VCaP (cell line): ENCODE measurements at regions not wholly inside any gene's neighbourhood (a gene's known extent, or its start where the extent isn't known, plus 50 kb on each side); places are given as distances from the start of the nearest gene placed in this dataset.

Experiments
- H3K27ac ChIP-seq: fragments of 450-650 bp; 2 replicates; pipeline ENCODE4 v1.5.1; 2017
- CTCF ChIP-seq: fragments of 450-650 bp; conservative IDR thresholded peaks from 2 replicates; pipeline ENCODE4 v1.5.1; 2017; ENCODE audit warnings: mild to moderate bottlenecking, moderate library complexity

- TF ChIP-seq CTCF, result no peak
- H3K27ac ChIP-seq, result no peak overlapping the region
These were observed 88.0 kb upstream of the PELI1 start for GRCh38 chr2:64232266-64232665.

GRCh38 chr2:64233376-64233922 lies 89.2 kb upstream of the PELI1 start:
- no peak for TF ChIP-seq CTCF
- no peak overlapping the region for H3K27ac ChIP-seq

DNA sequence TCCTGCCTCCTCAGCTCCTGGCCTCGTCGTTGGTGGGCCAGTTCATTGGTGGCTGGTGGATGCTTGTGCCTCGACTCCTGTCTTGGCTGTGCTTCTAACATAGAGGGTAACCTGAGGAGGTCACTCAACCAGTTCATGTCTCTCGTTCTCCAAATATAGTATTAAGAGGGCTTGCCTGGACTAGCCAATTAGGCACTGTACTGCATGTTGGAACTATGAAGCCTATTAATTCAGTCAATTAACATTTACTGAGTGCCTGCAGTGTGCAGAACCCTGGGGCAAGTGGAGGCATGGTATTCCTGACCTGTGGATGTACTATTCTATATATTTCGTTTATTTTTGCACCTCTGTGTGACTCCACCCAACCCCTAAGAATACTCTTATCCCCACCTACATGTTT lies 89.9 kb upstream of the PELI1 start:
- H3K27ac ChIP-seq, result no peak overlapping the region
- no peak for TF ChIP-seq CTCF

DNA sequence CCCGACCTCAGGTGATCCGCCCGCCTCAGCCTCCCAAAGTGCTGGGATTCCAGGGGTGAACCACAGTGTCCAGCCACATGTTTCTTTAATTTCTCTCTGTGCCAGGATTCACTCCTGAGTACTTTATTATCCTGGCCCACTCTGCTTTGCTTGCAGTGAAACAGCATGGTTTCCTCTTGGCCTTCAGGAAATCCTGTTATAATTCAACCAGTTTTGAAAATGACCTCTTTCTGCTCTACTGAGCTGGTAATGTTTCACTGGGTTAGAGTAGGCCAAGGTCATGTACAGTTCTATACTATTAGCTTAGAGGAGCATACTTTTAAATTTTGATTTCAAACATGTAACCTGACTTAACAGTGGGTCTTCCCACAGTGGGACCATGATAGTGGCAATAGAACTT lies 90.6 kb upstream of the PELI1 start:
- TF ChIP-seq CTCF, result no peak

GRCh38 chr2:64237266-64237665 lies 93.0 kb upstream of the PELI1 start:
- H3K27ac ChIP-seq, result no peak overlapping the region
- no peak for TF ChIP-seq CTCF

More for the DNA sequence above, 90.6 kb upstream of the PELI1 start:
- no peak overlapping the region for H3K27ac ChIP-seq

DNA sequence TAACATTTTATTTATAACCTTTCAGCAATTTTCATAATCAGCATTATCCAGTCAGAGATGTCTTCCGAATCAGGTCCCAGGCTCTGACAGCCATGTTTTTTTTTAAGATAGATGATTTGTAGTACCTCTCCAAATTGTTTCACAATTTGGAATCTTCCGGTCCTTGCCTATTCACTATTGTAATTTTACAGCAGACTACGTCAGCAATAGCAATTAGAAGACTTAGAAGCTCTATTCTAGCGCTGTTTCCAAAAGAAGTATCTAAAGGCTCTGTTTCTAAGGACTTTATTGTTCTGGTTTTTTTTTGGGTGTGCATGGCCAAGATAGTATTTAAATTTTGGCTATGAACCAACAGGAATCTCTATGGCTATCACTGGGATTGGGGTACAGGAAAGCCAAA lies 94.6 kb upstream of the PELI1 start:
- TF ChIP-seq CTCF, result no peak
- H3K27ac ChIP-seq, result no peak overlapping the region

DNA sequence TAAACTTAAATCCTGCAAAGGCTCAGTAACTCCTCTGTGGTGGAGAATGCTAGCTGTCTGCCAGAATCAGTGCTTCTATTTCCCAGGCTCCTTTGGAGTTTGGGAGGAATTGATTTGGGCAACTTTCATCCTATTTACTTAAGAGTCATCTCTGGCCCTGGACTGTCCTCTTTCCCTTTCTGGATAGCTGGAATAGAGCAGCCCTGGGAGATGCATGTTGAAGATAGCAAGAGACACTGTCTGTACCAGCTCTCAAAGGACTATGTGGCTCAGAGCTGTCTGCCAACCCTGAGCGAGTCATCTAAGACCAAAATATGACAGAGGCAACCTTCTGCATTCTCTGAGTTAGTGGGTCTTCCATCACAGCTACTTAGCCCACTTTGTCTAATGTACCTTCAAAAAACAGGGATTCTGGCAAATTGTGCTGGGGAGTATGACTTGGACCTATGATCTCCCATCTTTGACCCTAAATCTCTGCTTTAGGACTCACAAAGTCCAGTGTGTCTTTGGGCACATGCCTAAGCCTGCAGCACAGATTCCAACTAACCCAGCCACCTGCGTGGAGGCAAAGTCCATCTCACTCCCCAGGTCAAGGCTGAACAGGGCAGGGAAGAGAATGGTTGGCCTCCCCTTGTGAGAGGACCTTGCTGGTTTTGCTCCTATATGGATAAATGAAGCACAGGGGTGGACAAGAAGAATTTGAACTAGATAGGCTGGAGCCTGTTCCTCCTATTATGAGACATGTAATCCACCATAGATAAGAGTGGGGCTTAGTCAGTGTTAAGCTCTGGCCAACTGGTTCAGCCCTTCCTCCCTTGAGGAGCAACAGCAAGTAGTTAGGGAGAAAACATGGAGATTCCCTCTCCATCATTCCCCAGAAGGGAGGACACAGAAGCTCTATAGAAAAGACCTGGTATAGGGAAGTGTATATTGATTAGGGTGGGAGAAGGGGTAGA lies 99.1 kb upstream of the PELI1 start:
- no peak for TF ChIP-seq CTCF
- H3K27ac ChIP-seq, result no peak overlapping the region
